CD14-positive monocyte (primary cell): ENCODE measurements at regions not wholly inside any gene's neighbourhood (a gene's known extent, or its start where the extent isn't known, plus 50 kb on each side); places are given as distances from the start of the nearest gene placed in this dataset.

ENCODE experiments used
- DNase-seq, 3 donors: peaks; one replicate each; pipeline ENCODE4 v3.0.0-alpha.2; 2011 to 2022
- H2AFZ ChIP-seq: 2 replicates; pipeline ENCODE4 v1.6.0; 2012; ENCODE audit warnings: mild to moderate bottlenecking, low read depth, low read length, inconsistent platforms; ENCODE audit not compliant: insufficient read depth, poor library complexity, severe bottlenecking
- H3K27ac ChIP-seq, 2 donors: 1 replicate in 1 of 2; 2 replicates in 1 of 2; pipeline ENCODE4 v1.5.1; 2012 to 2013; ENCODE audit warnings: low read length in 2 of 2, control low read depth in 1 of 2, inconsistent platforms in 1 of 2, low read depth in 1 of 2, mild to moderate bottlenecking in 1 of 2
- H3K27me3 ChIP-seq, 2 donors: one replicate each; pipeline versions ENCODE4 v1.6.0 to v1.6.1; 2011 to 2013; ENCODE audit warnings: low read length in 2 of 2; ENCODE audit not compliant: control insufficient read depth in 2 of 2, insufficient read depth in 2 of 2
- H3K36me3 ChIP-seq, 2 donors: replicated peaks in 1 of 2; 1 replicate in 1 of 2; 2 replicates in 1 of 2; pipeline versions ENCODE4 v1.5.1 to v1.6.1; 2012 to 2013; ENCODE audit warnings: low read length in 2 of 2, control low read depth in 1 of 2, inconsistent platforms in 1 of 2, mild to moderate bottlenecking in 1 of 2; ENCODE audit not compliant: insufficient read depth in 2 of 2, control insufficient read depth in 1 of 2
- H3K4me1 ChIP-seq, 2 donors: 1 replicate in 1 of 2; 2 replicates in 1 of 2; pipeline versions ENCODE4 v1.5.1 to v1.6.1; 2012 to 2013; ENCODE audit warnings: low read length in 2 of 2, control low read depth in 1 of 2, inconsistent platforms in 1 of 2, mild to moderate bottlenecking in 1 of 2, moderate library complexity in 1 of 2; ENCODE audit not compliant: insufficient read depth in 2 of 2, control insufficient read depth in 1 of 2
- H3K4me2 ChIP-seq: replicated peaks from 2 replicates; pipeline ENCODE3; 2012; ENCODE audit warnings: low read length, moderate library complexity, mild to moderate bottlenecking; ENCODE audit not compliant: poor library complexity, severe bottlenecking; ENCODE audit errors: extremely low read depth
- H3K4me3 ChIP-seq, 3 experiments: fragments of 200-600 bp in 1 of 3; sonication (generic) in 1 of 3; replicated peaks in 1 of 3; 1 replicate in 2 of 3; 2 replicates in 1 of 3; pipeline ENCODE4 v1.5.1; 2011 to 2013; ENCODE audit warnings: low read length in 3 of 3, mild to moderate bottlenecking in 3 of 3, control low read depth in 2 of 3, low read depth in 2 of 3, inconsistent platforms in 1 of 3, moderate library complexity in 1 of 3
- H3K79me2 ChIP-seq: 2 replicates; pipeline ENCODE4 v1.6.0; 2012; ENCODE audit warnings: mild to moderate bottlenecking, control low read depth, inconsistent platforms, low read length, moderate library complexity; ENCODE audit not compliant: insufficient read depth
- H3K9ac ChIP-seq: 2 replicates; pipeline ENCODE4 v1.6.0; 2017; ENCODE audit warnings: low read length, mild to moderate bottlenecking; ENCODE audit not compliant: insufficient read depth, poor library complexity, severe bottlenecking
- H3K9me3 ChIP-seq, 2 donors: replicated peaks in 1 of 2; 1 replicate in 1 of 2; 2 replicates in 1 of 2; pipeline versions ENCODE4 v1.5.1 to v1.6.1; 2012 to 2013; ENCODE audit warnings: low read length in 2 of 2, control low read depth in 1 of 2; ENCODE audit not compliant: control insufficient read depth in 1 of 2, insufficient read depth in 1 of 2
- H4K20me1 ChIP-seq: 2 replicates; pipeline ENCODE4 v1.6.0; 2012; ENCODE audit warnings: mild to moderate bottlenecking, low read length, control low read depth, moderate library complexity; ENCODE audit not compliant: insufficient read depth
- H3K27ac Mint-ChIP-seq, 7 donors: one replicate each; pipeline ENCODE4 v1.8.0; 2020; ENCODE audit warnings: mild to moderate bottlenecking in 7 of 7, mixed read lengths in 7 of 7, moderate library complexity in 6 of 7, inconsistent platforms in 2 of 7
- H3K27me3 Mint-ChIP-seq, 3 donors: one replicate each; pipeline ENCODE4 v1.8.0; 2021 to 2022; ENCODE audit warnings: low read depth in 3 of 3, mild to moderate bottlenecking in 3 of 3, mixed read lengths in 3 of 3, moderate library complexity in 3 of 3, inconsistent platforms in 1 of 3
- H3K36me3 Mint-ChIP-seq, 2 donors: one replicate each; pipeline ENCODE4 v1.8.0; 2020; ENCODE audit warnings: mixed read lengths in 2 of 2, inconsistent platforms in 1 of 2, mild to moderate bottlenecking in 1 of 2
- H3K4me1 Mint-ChIP-seq: one replicate; pipeline ENCODE4 v1.8.0; 2020; ENCODE audit warnings: mild to moderate bottlenecking, mixed read lengths
- H3K4me3 Mint-ChIP-seq, 2 donors: one replicate each; pipeline ENCODE4 v1.8.0; 2020; ENCODE audit warnings: mild to moderate bottlenecking in 2 of 2, mixed read lengths in 2 of 2, moderate library complexity in 1 of 2
- H3K9me3 Mint-ChIP-seq, 7 donors: one replicate each; pipeline ENCODE4 v1.8.0; 2020 to 2022; ENCODE audit warnings: mixed read lengths in 7 of 7, mild to moderate bottlenecking in 6 of 7, moderate library complexity in 6 of 7, inconsistent platforms in 2 of 7
- CTCF ChIP-seq: fragments of 200-600 bp; IDR thresholded peaks from one replicate; pipeline ENCODE4 v1.8.0; 2022; ENCODE audit warnings: antibody characterized with exemption, mild to moderate bottlenecking
- WGBS: methylation state at CpG from one replicate; pipeline ENCODE4 v1.1.5; 2013; ENCODE audit warnings: missing lambda C conversion rate; ENCODE audit not compliant: insufficient coverage; 5-methylcytosine and 5-hydroxymethylcytosine counted together
- intact Hi-C, 2 donors: fragments of 100-400 bp; cut with micrococcal nuclease; formaldehyde crosslinking; loops; one replicate each; pipeline versions ENCODE4 v1.15.0 to v1.15.1; 2023

- peaks cover 16% of the 10 kb centered on the region for H3K4me1 Mint-ChIP-seq
- 98% methylated on average over 5 of the region's 6 CpGs for WGBS
- Histone ChIP-seq H3K36me3 (no peaks in the 10 kb centered on the region), H2AFZ (no peak overlapping the region), H3K27ac (no peak overlapping the region), H3K4me3 (no peak overlapping the region), H3K4me1 (peaks cover 6 to 11% of the 10 kb centered on the region in 2 donors), H3K4me2 (no peak overlapping the region), H3K27me3 (no peaks in the 10 kb centered on the region), H4K20me1 (no peaks in the 10 kb centered on the region), H3K9me3 (no peaks in the 10 kb centered on the region), H3K9ac (no peak overlapping the region), H3K79me2 (no peaks in the 10 kb centered on the region)
- peaks cover 0 to 3% (median 0%) of the 10 kb centered on the region in 3 donors for H3K27me3 Mint-ChIP-seq
- no peak overlapping the region for H3K4me3 Mint-ChIP-seq
- TF ChIP-seq CTCF = no peak
- H3K27ac Mint-ChIP-seq = no peak overlapping the region
- intact Hi-C loops = no loop called here
- DNase-seq = no peak
- peaks cover 4 to 8% of the 10 kb centered on the region in 2 donors for H3K36me3 Mint-ChIP-seq
- no peaks in the 10 kb centered on the region for H3K9me3 Mint-ChIP-seq
Measured at GRCh38 chr14:100450736-100451135, 127.6 kb downstream of the SLC25A47 start.

GRCh38 chr14:100451264-100451663 is 128.1 kb downstream of the SLC25A47 start:
- Mint-ChIP-seq H3K27ac (no peak overlapping the region), H3K4me1 (peaks cover 16% of the 10 kb centered on the region), H3K4me3 (no peak overlapping the region), H3K36me3 (peaks cover 4 to 8% of the 10 kb centered on the region in 2 donors), H3K27me3 (peaks cover 0 to 3% (median 0%) of the 10 kb centered on the region in 3 donors), H3K9me3 (no peaks in the 10 kb centered on the region)
- no peak overlapping the region for H3K4me2 ChIP-seq
- no peak overlapping the region for H2AFZ ChIP-seq
- no peaks in the 10 kb centered on the region for H4K20me1 ChIP-seq
- no peak for TF ChIP-seq CTCF
- no peaks in the 10 kb centered on the region for H3K79me2 ChIP-seq
- no peak overlapping the region for H3K27ac ChIP-seq
- no peaks in the 10 kb centered on the region for H3K9me3 ChIP-seq
- H3K4me3 ChIP-seq = no peak overlapping the region
- intact Hi-C loops = no loop called here
- H3K9ac ChIP-seq = no peak overlapping the region
- H3K36me3 ChIP-seq = no peaks in the 10 kb centered on the region
- H3K27me3 ChIP-seq = no peaks in the 10 kb centered on the region
- 98% methylated on average over 5 of the region's 6 CpGs for WGBS
- H3K4me1 ChIP-seq = peaks cover 6 to 11% of the 10 kb centered on the region in 2 donors
- DNase-seq = no peak
